ENCODE measurements at regions not wholly inside any gene's neighbourhood (a gene's known extent, or its start where the extent isn't known, plus 50 kb on each side); places are given as distances from the start of the nearest gene placed in this dataset.

GRCh38 chr2:239904496-239904895 lies 120.6 kb downstream of the NDUFA10 start:
- TF ChIP-seq CTCF (conservative IDR thresholded peaks at IDR 0.05 in 1 of 2, IDR thresholded peaks at IDR 0.05 in 1 of 2; ENCODE audit: low read depth in 1 of 2, low read length in 2 of 2) (no peak), EZH2 (IDR thresholded peaks at IDR 0.05; ENCODE audit: low read length, missing control alignments) (no peak)
